T1000 (cell line): ENCODE measurements at regions not wholly inside any gene's neighbourhood (a gene's known extent, or its start where the extent isn't known, plus 50 kb on each side); places are given as distances from the start of the nearest gene placed in this dataset.

Experiments used
- DNase-seq: peaks from one replicate; lab custom pipeline; 2025; ENCODE audit warnings: mixed read lengths; lab: John Stamatoyannopoulos, UW

DNA sequence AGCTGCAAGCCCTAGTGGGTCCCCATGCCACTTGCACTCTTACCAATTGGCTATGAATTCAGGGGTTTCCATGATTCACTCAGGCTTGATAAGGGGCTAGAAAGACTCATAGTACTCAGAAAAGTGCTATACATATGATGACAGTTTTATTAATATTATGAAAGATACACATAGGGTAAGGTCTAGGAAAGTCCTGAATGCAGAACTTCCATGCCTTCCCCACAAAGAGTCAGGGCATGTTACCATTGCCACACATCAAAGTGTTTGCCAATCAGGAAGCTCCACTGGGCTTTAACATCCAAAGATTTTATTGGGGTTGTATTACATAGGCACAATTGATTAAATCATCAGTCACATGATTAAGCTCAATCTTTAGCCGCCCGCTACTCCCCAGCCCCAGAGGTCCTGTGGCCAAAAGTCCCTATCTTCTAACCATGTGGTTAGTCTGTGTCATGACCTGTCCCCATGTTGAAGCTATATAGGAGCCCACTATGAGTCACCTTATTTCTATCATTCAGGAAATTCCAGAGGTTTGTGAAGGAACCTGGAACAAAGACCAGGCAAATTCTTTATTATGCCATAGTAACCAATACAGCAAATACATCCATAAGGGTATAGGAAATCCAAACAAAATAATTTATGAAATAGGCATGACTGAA is 635.6 kb downstream of the STPG2 start:
- DNase-seq: no peak
